SK-N-SH treated with all-trans-retinoic acid at 6 μM for 48 hours (cell line): ENCODE measurements at regions not wholly inside any gene's neighbourhood (a gene's known extent, or its start where the extent isn't known, plus 50 kb on each side); places are given as distances from the start of the nearest gene placed in this dataset.

Experiments used
- ATAC-seq: fragments of 200-7000 bp; cut with Tn5 transposase; 3 replicates; pipeline ENCODE4 v1.9.1; 2020; ENCODE audit warnings: mild to moderate bottlenecking, moderate library complexity
- ARNTL ChIP-seq: fragments of 450-650 bp; formaldehyde crosslinking; IDR thresholded peaks from 2 replicates; pipeline ENCODE4 v1.5.0; 2020; ENCODE audit warnings: low read depth, mild to moderate bottlenecking, moderate library complexity, borderline replicate concordance
- BACH2 ChIP-seq: fragments of 250-450 bp; sonication (Bioruptor Pico); IDR thresholded peaks from 2 replicates; pipeline ENCODE4 v1.9.0; 2021; ENCODE audit warnings: mild to moderate bottlenecking, borderline replicate concordance
- CREB5 ChIP-seq: fragments of 250-450 bp; sonication (Bioruptor Pico); IDR thresholded peaks from 2 replicates; pipeline ENCODE4 v1.5.1; 2020; ENCODE audit warnings: low read depth, mild to moderate bottlenecking, moderate library complexity
- CSDC2 ChIP-seq: fragments of 250-450 bp; sonication (Bioruptor Pico); IDR thresholded peaks from 2 replicates; pipeline ENCODE4 v1.5.0; 2020; ENCODE audit warnings: mild to moderate bottlenecking, moderate library complexity
- ESRRG ChIP-seq: fragments of 250-450 bp; sonication (Bioruptor Pico); IDR thresholded peaks from 2 replicates; pipeline ENCODE4 v1.6.1; 2021; ENCODE audit warnings: mild to moderate bottlenecking
- GLIS3 ChIP-seq: fragments of 250-450 bp; sonication (Bioruptor Pico); IDR thresholded peaks from 2 replicates; pipeline ENCODE4 v1.5.0; 2020; ENCODE audit warnings: mild to moderate bottlenecking, moderate library complexity
- ISL1 ChIP-seq: fragments of 250-450 bp; sonication (Bioruptor Pico); IDR thresholded peaks from 2 replicates; pipeline ENCODE4 v2.1.2; 2022; ENCODE audit warnings: mild to moderate bottlenecking, moderate library complexity
- OSR1 ChIP-seq: fragments of 250-450 bp; sonication (Bioruptor Pico); IDR thresholded peaks from 2 replicates; pipeline ENCODE4 v1.8.0; 2022; ENCODE audit warnings: moderate library complexity, mild to moderate bottlenecking, inconsistent platforms
- PPARA ChIP-seq: fragments of 250-450 bp; sonication (Bioruptor Pico); IDR thresholded peaks from 2 replicates; pipeline ENCODE4 v1.5.0; 2020; ENCODE audit warnings: mild to moderate bottlenecking, borderline replicate concordance
- RARB ChIP-seq: fragments of 250-450 bp; sonication (Bioruptor Pico); IDR thresholded peaks from 2 replicates; pipeline ENCODE4 v1.8.0; 2021; ENCODE audit warnings: mild to moderate bottlenecking, moderate library complexity
- SNAI2 ChIP-seq: fragments of 250-450 bp; sonication (Bioruptor Pico); IDR thresholded peaks from 2 replicates; pipeline ENCODE4 v1.5.0; 2020; ENCODE audit warnings: mild to moderate bottlenecking, moderate library complexity
- TCF4 ChIP-seq: fragments of 250-450 bp; sonication (Bioruptor Pico); IDR thresholded peaks from 2 replicates; pipeline ENCODE4 v1.8.0; 2021; ENCODE audit warnings: mild to moderate bottlenecking, moderate library complexity, borderline replicate concordance
- TOX ChIP-seq: fragments of 250-450 bp; sonication (Bioruptor Pico); IDR thresholded peaks from 2 replicates; pipeline ENCODE4 v1.8.0; 2021; ENCODE audit warnings: mild to moderate bottlenecking, moderate library complexity, borderline replicate concordance
- TSHZ2 ChIP-seq: fragments of 250-450 bp; sonication (Bioruptor Pico); IDR thresholded peaks from 2 replicates; pipeline ENCODE4 v1.5.0; 2020; ENCODE audit warnings: mild to moderate bottlenecking, moderate library complexity
- ZC3H10 ChIP-seq: fragments of 250-450 bp; sonication (Bioruptor Pico); IDR thresholded peaks from 2 replicates; pipeline ENCODE4 v1.5.1; 2021; ENCODE audit warnings: mild to moderate bottlenecking, moderate library complexity
- ZFP3 ChIP-seq: fragments of 250-450 bp; sonication (Bioruptor Pico); IDR thresholded peaks from 2 replicates; pipeline ENCODE4 v1.5.0; 2020; ENCODE audit warnings: mild to moderate bottlenecking, moderate library complexity
- ZFP30 ChIP-seq: fragments of 450-650 bp; formaldehyde crosslinking; IDR thresholded peaks from 2 replicates; pipeline ENCODE4 v1.5.0; 2022; ENCODE audit warnings: mild to moderate bottlenecking, moderate library complexity
- ZNF565 ChIP-seq: fragments of 450-650 bp; formaldehyde crosslinking; conservative IDR thresholded peaks from 2 replicates; pipeline ENCODE4 v1.5.0; 2020; ENCODE audit warnings: low read depth, mild to moderate bottlenecking, moderate library complexity
- ZNF70 ChIP-seq: fragments of 450-650 bp; formaldehyde crosslinking; IDR thresholded peaks from 2 replicates; pipeline ENCODE4 v1.5.0; 2020; ENCODE audit warnings: mild to moderate bottlenecking, moderate library complexity
- ZNF8 ChIP-seq: fragments of 450-650 bp; formaldehyde crosslinking; IDR thresholded peaks from 2 replicates; pipeline ENCODE4 v1.5.0; 2020; ENCODE audit warnings: mild to moderate bottlenecking, moderate library complexity
- TF ChIP-seq, protein P1 (sequence below): fragments of 250-450 bp; sonication (Bioruptor Pico); IDR thresholded peaks from 2 replicates; pipeline ENCODE4 v1.8.0; 2021; ENCODE audit warnings: low read depth, mild to moderate bottlenecking, moderate library complexity, borderline replicate concordance
- TF ChIP-seq, protein P2 (sequence below): fragments of 250-450 bp; sonication (Bioruptor Pico); IDR thresholded peaks from 2 replicates; pipeline ENCODE4 v1.8.0; 2020; ENCODE audit warnings: mild to moderate bottlenecking, moderate library complexity, borderline replicate concordance
- TF ChIP-seq, protein P3 (sequence below): fragments of 250-450 bp; sonication (Bioruptor Pico); IDR thresholded peaks from 2 replicates; pipeline ENCODE4 v1.5.1; 2021; ENCODE audit warnings: mild to moderate bottlenecking, moderate library complexity

- TF ChIP-seq ZFP3 (CRISPR knock-in tag) (no peak), ZC3H10 (CRISPR knock-in tag) (no peak), PPARA (CRISPR knock-in tag) (no peak), ARNTL (no peak), ZFP30 (CRISPR knock-in tag) (no peak), ESRRG (no peak), RARB (CRISPR knock-in tag) (no peak), ZNF70 (CRISPR knock-in tag) (no peak), SNAI2 (CRISPR knock-in tag) (no peak), BACH2 (CRISPR knock-in tag) (no peak), OSR1 (CRISPR knock-in tag) (no peak)
- TF ChIP-seq, protein P1, sequence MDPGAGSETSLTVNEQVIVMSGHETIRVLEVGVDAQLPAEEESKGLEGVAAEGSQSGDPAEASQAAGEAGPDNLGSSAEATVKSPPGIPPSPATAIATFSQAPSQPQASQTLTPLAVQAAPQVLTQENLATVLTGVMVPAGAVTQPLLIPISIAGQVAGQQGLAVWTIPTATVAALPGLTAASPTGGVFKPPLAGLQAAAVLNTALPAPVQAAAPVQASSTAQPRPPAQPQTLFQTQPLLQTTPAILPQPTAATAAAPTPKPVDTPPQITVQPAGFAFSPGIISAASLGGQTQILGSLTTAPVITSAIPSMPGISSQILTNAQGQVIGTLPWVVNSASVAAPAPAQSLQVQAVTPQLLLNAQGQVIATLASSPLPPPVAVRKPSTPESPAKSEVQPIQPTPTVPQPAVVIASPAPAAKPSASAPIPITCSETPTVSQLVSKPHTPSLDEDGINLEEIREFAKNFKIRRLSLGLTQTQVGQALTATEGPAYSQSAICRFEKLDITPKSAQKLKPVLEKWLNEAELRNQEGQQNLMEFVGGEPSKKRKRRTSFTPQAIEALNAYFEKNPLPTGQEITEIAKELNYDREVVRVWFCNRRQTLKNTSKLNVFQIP (CRISPR knock-in tag) = no peak
- ATAC-seq = no peak; the same call in 2 of the 3 replicates
Measured at GRCh38 chr2:236972491-236973342, 113.0 kb upstream of the COPS8 start.

DNA sequence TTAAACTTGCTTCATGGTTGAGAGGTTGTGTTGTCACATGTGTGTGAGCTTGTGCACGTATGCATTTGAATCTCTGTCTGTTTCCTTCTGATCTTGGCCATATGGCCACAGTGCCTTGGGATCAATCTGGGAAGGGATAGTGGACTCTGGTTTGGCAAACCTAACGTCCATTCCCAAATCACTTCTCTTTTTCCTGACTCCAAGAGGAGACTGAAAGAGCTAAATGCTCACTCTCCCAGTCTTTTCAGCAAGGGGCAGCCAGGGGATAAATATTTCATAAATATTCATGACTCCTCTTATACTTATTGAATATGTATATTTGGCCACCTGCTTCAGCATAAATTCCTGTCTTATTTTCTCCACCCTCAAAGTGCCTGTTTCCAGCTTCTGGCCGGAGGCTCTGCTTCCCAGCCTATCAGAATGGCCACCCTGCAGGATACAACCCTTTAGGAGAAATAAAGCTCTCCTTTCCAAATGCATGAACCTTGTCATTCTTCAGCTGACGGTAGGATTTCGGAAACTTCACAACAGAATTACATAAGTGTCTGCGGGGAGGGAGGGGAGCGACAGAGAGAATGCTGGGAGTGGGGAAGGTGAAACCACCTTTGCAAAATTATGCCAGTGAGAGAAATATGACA, 112.2 kb upstream of the COPS8 start:
- no peak for ATAC-seq
- TF ChIP-seq RARB (CRISPR knock-in tag) (no peak), ISL1 (CRISPR knock-in tag) (no peak), PPARA (CRISPR knock-in tag) (no peak), ZNF70 (CRISPR knock-in tag) (no peak), TOX (CRISPR knock-in tag) (no peak), ARNTL (no peak), CREB5 (CRISPR knock-in tag) (no peak), TSHZ2 (CRISPR knock-in tag) (no peak), TCF4 (CRISPR knock-in tag) (no peak), ZFP3 (CRISPR knock-in tag) (no peak), CSDC2 (CRISPR knock-in tag) (no peak), GLIS3 (no peak), ZNF8 (CRISPR knock-in tag) (no peak), ZNF565 (no peak), ESRRG (no peak), BACH2 (CRISPR knock-in tag) (no peak), SNAI2 (CRISPR knock-in tag) (no peak)
- TF ChIP-seq, protein P2, sequence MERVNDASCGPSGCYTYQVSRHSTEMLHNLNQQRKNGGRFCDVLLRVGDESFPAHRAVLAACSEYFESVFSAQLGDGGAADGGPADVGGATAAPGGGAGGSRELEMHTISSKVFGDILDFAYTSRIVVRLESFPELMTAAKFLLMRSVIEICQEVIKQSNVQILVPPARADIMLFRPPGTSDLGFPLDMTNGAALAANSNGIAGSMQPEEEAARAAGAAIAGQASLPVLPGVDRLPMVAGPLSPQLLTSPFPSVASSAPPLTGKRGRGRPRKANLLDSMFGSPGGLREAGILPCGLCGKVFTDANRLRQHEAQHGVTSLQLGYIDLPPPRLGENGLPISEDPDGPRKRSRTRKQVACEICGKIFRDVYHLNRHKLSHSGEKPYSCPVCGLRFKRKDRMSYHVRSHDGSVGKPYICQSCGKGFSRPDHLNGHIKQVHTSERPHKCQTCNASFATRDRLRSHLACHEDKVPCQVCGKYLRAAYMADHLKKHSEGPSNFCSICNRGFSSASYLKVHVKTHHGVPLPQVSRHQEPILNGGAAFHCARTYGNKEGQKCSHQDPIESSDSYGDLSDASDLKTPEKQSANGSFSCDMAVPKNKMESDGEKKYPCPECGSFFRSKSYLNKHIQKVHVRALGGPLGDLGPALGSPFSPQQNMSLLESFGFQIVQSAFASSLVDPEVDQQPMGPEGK (CRISPR knock-in tag) = no peak
- TF ChIP-seq, protein P3, sequence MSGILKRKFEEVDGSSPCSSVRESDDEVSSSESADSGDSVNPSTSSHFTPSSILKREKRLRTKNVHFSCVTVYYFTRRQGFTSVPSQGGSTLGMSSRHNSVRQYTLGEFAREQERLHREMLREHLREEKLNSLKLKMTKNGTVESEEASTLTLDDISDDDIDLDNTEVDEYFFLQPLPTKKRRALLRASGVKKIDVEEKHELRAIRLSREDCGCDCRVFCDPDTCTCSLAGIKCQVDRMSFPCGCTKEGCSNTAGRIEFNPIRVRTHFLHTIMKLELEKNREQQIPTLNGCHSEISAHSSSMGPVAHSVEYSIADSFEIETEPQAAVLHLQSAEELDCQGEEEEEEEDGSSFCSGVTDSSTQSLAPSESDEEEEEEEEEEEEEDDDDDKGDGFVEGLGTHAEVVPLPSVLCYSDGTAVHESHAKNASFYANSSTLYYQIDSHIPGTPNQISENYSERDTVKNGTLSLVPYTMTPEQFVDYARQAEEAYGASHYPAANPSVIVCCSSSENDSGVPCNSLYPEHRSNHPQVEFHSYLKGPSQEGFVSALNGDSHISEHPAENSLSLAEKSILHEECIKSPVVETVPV (CRISPR knock-in tag) = no peak
- TF ChIP-seq, protein P1 (CRISPR knock-in tag) = no peak
